IMR-90 (cell line): ENCODE measurements at regions not wholly inside any gene's neighbourhood (a gene's known extent, or its start where the extent isn't known, plus 50 kb on each side); places are given as distances from the start of the nearest gene placed in this dataset.

Experiments used
- ATAC-seq: fragments of 200-7000 bp; cut with Tn5 transposase; 2 replicates; pipeline ENCODE4 v1.9.1; 2020; ENCODE audit warnings: low read depth, mild to moderate bottlenecking, moderate library complexity
- BruUV-seq: library from RNA; stranded (reverse); fragments of 400-500 nt; replicated peaks from 2 replicates; lab custom pipeline; 2021; lab: Mats Ljungman, UMichigan
- CTCF ChIA-PET: fragments of 300-600 bp; formaldehyde crosslinking; extraction: SDS; loops from one replicate; lab custom pipeline; 2021; ENCODE audit warnings: antibody characterized with exemption; lab: Yijun Ruan, JAX
- POLR2A ChIA-PET: fragments of 300-600 bp; sonication (Branson Sonifier 250); formaldehyde crosslinking; loops from one replicate; lab custom pipeline; 2022; ENCODE audit warnings: antibody characterized with exemption; ENCODE audit not compliant: unreplicated experiment; lab: Charles Lee
- DNase-seq: peaks from one replicate; pipeline ENCODE4 v3.0.0; 2013
- H2AFZ ChIP-seq: replicated peaks from 2 replicates; pipeline ENCODE3; 2013; ENCODE audit warnings: low read length, mild to moderate bottlenecking; ENCODE audit not compliant: poor library complexity
- H2AK5ac ChIP-seq: 2 replicates; pipeline ENCODE4 v1.6.1; 2013; ENCODE audit warnings: low read depth, low read length, inconsistent platforms
- H2AK9ac ChIP-seq: replicated peaks from 2 replicates; pipeline ENCODE3; 2013; ENCODE audit warnings: mild to moderate bottlenecking, low read depth, low read length, moderate library complexity; ENCODE audit not compliant: poor library complexity
- H2BK120ac ChIP-seq: 2 replicates; pipeline ENCODE4 v1.6.1; 2013; ENCODE audit warnings: low read depth, low read length, inconsistent platforms
- H2BK15ac ChIP-seq: 3 replicates; pipeline ENCODE4 v1.6.1; 2013; ENCODE audit warnings: low read depth, low read length, inconsistent platforms
- H2BK20ac ChIP-seq: 2 replicates; pipeline ENCODE4 v1.6.1; 2013; ENCODE audit warnings: low read depth, mild to moderate bottlenecking, inconsistent platforms, low read length, moderate library complexity
- H2BK5ac ChIP-seq: 2 replicates; pipeline ENCODE4 v1.6.1; 2013; ENCODE audit warnings: mild to moderate bottlenecking, low read depth, low read length, inconsistent platforms; ENCODE audit not compliant: poor library complexity, severe bottlenecking
- H3K14ac ChIP-seq: replicated peaks from 2 replicates; pipeline ENCODE4 v1.6.1; 2013; ENCODE audit warnings: low read depth, low read length, inconsistent platforms
- H3K18ac ChIP-seq: 2 replicates; pipeline ENCODE4 v1.6.1; 2013; ENCODE audit warnings: low read depth, low read length, control low read depth
- H3K23ac ChIP-seq: 2 replicates; pipeline ENCODE4 v1.6.1; 2013; ENCODE audit warnings: low read depth, low read length, inconsistent platforms
- H3K27ac ChIP-seq: 2 replicates; pipeline ENCODE4 v1.5.1; 2013; ENCODE audit warnings: mild to moderate bottlenecking, control low read depth, low read length; ENCODE audit not compliant: insufficient read depth
- H3K27me3 ChIP-seq: 2 replicates; pipeline ENCODE4 v1.6.1; 2013; ENCODE audit warnings: low read length; ENCODE audit not compliant: control insufficient read depth, insufficient read depth
- H3K36me3 ChIP-seq: 2 replicates; pipeline ENCODE4 v1.6.1; 2013; ENCODE audit warnings: low read length, mixed read lengths; ENCODE audit not compliant: control insufficient read depth, insufficient read depth
- H3K4ac ChIP-seq: 2 replicates; pipeline ENCODE4 v1.6.1; 2013; ENCODE audit warnings: low read depth, low read length, inconsistent platforms
- H3K4me1 ChIP-seq: 2 replicates; pipeline ENCODE4 v1.6.1; 2013; ENCODE audit warnings: low read length, mixed read lengths; ENCODE audit not compliant: control insufficient read depth, insufficient read depth
- H3K4me2 ChIP-seq: 2 replicates; pipeline ENCODE4 v1.6.1; 2013; ENCODE audit warnings: low read depth, mild to moderate bottlenecking, control low read depth, low read length, moderate library complexity
- H3K4me3 ChIP-seq: 2 replicates; pipeline ENCODE4 v1.5.1; 2013; ENCODE audit warnings: low read depth, mild to moderate bottlenecking, control low read depth, low read length, moderate library complexity; ENCODE audit not compliant: insufficient read depth
- H3K56ac ChIP-seq: 2 replicates; pipeline ENCODE4 v1.6.1; 2013; ENCODE audit warnings: low read length, inconsistent platforms; ENCODE audit not compliant: insufficient read depth; ENCODE audit errors: extremely low read depth
- H3K79me1 ChIP-seq, 2 experiments: 2 replicates each; pipeline ENCODE4 v1.6.1; 2013; ENCODE audit warnings: low read length in 2 of 2, inconsistent platforms in 1 of 2, low read depth in 1 of 2
- H3K9ac ChIP-seq: 2 replicates; pipeline ENCODE4 v1.6.1; 2013; ENCODE audit warnings: low read depth, low read length, control low read depth
- H3K9me1 ChIP-seq: 2 replicates; pipeline ENCODE4 v1.6.1; 2013; ENCODE audit warnings: low read length, inconsistent platforms; ENCODE audit not compliant: insufficient read depth
- H3K9me3 ChIP-seq: 2 replicates; pipeline ENCODE4 v1.6.1; 2013; ENCODE audit warnings: low read length; ENCODE audit not compliant: control insufficient read depth, insufficient read depth
- H4K20me1 ChIP-seq: 2 replicates; pipeline ENCODE4 v1.6.1; 2013; ENCODE audit warnings: low read length, inconsistent platforms; ENCODE audit not compliant: insufficient read depth
- H4K5ac ChIP-seq: 2 replicates; pipeline ENCODE4 v1.6.1; 2013; ENCODE audit warnings: mild to moderate bottlenecking, low read depth, low read length, control low read depth
- H4K8ac ChIP-seq, 2 experiments: 2 replicates each; pipeline ENCODE4 v1.6.1; 2013; ENCODE audit warnings: low read depth in 2 of 2, low read length in 2 of 2, control low read depth in 1 of 2, inconsistent platforms in 1 of 2
- H4K91ac ChIP-seq: 2 replicates; pipeline ENCODE4 v1.6.1; 2013; ENCODE audit warnings: low read depth, low read length, inconsistent platforms; ENCODE audit not compliant: insufficient read depth
- BHLHE40 ChIP-seq: fragments of 150-350 bp; IDR thresholded peaks from 2 replicates; pipeline ENCODE4 v1.6.1; 2016; ENCODE audit warnings: mild to moderate bottlenecking, low read depth, low read length
- CEBPB ChIP-seq: IDR thresholded peaks from 2 replicates; pipeline ENCODE4 v1.6.1; 2012; ENCODE audit warnings: low read depth, low read length, improper control_type of control experiment
- CTCF ChIP-seq: conservative IDR thresholded peaks from 2 replicates; pipeline ENCODE4 v1.5.1; 2012; ENCODE audit warnings: mild to moderate bottlenecking, low read depth, low read length, improper control_type of control experiment
- ELK1 ChIP-seq: fragments of 150-350 bp; IDR thresholded peaks from 2 replicates; pipeline ENCODE4 v1.6.1; 2016; ENCODE audit warnings: low read depth, mild to moderate bottlenecking, low read length, moderate library complexity, borderline replicate concordance
- FOS ChIP-seq: fragments of 150-350 bp; IDR thresholded peaks from 2 replicates; pipeline ENCODE4 v1.6.1; 2016; ENCODE audit warnings: low read depth, low read length
- MAFK ChIP-seq: IDR thresholded peaks from 2 replicates; pipeline ENCODE4 v1.6.1; 2012; ENCODE audit warnings: low read depth, low read length, improper control_type of control experiment
- MAZ ChIP-seq: IDR thresholded peaks from 2 replicates; pipeline ENCODE4 v1.6.1; 2012; ENCODE audit warnings: low read depth, mild to moderate bottlenecking, low read length, improper control_type of control experiment, moderate library complexity, borderline replicate concordance
- RAD21 ChIP-seq: IDR thresholded peaks from 2 replicates; pipeline ENCODE4 v1.6.1; 2012; ENCODE audit warnings: low read length, improper control_type of control experiment
- RCOR1 ChIP-seq: IDR thresholded peaks from 2 replicates; pipeline ENCODE4 v1.6.1; 2012; ENCODE audit warnings: mild to moderate bottlenecking, low read length, improper control_type of control experiment; ENCODE audit not compliant: insufficient replicate concordance
- SMC3 ChIP-seq: fragments of 150-350 bp; IDR thresholded peaks from 2 replicates; pipeline ENCODE4 v1.6.1; 2016; ENCODE audit warnings: low read depth, mild to moderate bottlenecking, antibody characterized with exemption, low read length, moderate library complexity
- dilution Hi-C: fragments of 300-500 bp; cut with HindIII; formaldehyde crosslinking; loops from one replicate; pipeline ENCODE4 v1.14.3; 2018; ENCODE audit warnings: low sequenced_read_pairs; ENCODE audit not compliant: unreplicated experiment
- in situ Hi-C: fragments of 300-500 bp; cut with MboI; formaldehyde crosslinking; loops from 3 replicates; pipeline ENCODE4 v1.14.3; 2019; ENCODE audit warnings: low sequenced_read_pairs, inconsistent platforms, mixed read lengths
- intact Hi-C: fragments of 100-400 bp; cut with micrococcal nuclease; formaldehyde crosslinking; loops from 2 replicates; pipeline ENCODE4 v1.10.0; 2022

DNA sequence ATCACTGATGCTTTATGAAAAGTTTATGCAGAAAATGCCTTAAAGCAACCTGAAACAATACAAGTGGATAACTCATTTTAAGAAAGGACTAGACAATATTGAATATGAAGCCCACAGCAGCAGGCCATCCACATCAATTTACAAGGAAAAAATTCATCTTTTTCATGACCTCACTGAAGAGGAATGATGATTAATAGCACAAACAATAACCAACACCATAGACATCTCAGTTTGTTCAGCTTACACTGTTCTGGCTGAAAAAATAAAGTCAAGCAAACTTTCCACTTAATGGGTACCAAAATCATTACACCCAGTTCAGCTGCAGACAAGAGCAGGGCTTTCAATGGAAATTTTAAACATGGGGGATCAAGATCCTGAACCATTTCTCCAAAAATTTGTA lies 380.6 kb upstream of the NEGR1 start:
- H4K8ac ChIP-seq, result no peak overlapping the region
- H3K79me1 ChIP-seq, result no peaks in the 10 kb centered on the region
- H2BK20ac ChIP-seq, result no peak overlapping the region
- ChIA-PET CTCF (no interaction called here), POLR2A (no interaction called here)
- no peak overlapping the region for H3K27ac ChIP-seq
- H2AK5ac ChIP-seq, result no peak overlapping the region
- no peak overlapping the region for H3K4me3 ChIP-seq
- H2BK15ac ChIP-seq, result no peak overlapping the region
- H2BK5ac ChIP-seq, result no peak overlapping the region
- no peak overlapping the region for H3K14ac ChIP-seq
- no peak overlapping the region for H3K9ac ChIP-seq
- no peaks in the 10 kb centered on the region for H3K4me1 ChIP-seq
- no peaks in the 10 kb centered on the region for H3K27me3 ChIP-seq
- H3K9me1 ChIP-seq, result no peaks in the 10 kb centered on the region
- ATAC-seq (no peak), DNase-seq (no peak)
- H4K20me1 ChIP-seq, result no peaks in the 10 kb centered on the region
- no peak overlapping the region for H4K91ac ChIP-seq
- H3K9me3 ChIP-seq, result no peaks in the 10 kb centered on the region
- H2AK9ac ChIP-seq, result no peak overlapping the region
- H3K36me3 ChIP-seq, result no peaks in the 10 kb centered on the region
- intact Hi-C loops, result no loop called here
- in situ Hi-C loops, result no loop called here
- H2AFZ ChIP-seq, result no peak overlapping the region
- no peak overlapping the region for H3K23ac ChIP-seq
- H2BK120ac ChIP-seq, result no peak overlapping the region
- H3K18ac ChIP-seq, result no peak overlapping the region
- dilution Hi-C loops, result no loop called here
- no TSS peak for BruUV-seq
- no peak overlapping the region for H3K4me2 ChIP-seq
- TF ChIP-seq RCOR1, result no peak
- no peak for TF ChIP-seq FOS
- TF ChIP-seq RAD21, result no peak
- no peak for TF ChIP-seq SMC3
- no peak for TF ChIP-seq CTCF
- TF ChIP-seq BHLHE40, result no peak
- TF ChIP-seq MAZ, result no peak
- no peak for TF ChIP-seq CEBPB
- no peak for TF ChIP-seq MAFK
- no peak for TF ChIP-seq ELK1
- no peak overlapping the region for H3K4ac ChIP-seq
- H3K56ac ChIP-seq, result no peak overlapping the region
- H4K5ac ChIP-seq, result no peak overlapping the region
